Mammary epithelial cell (primary cell): ENCODE measurements at regions not wholly inside any gene's neighbourhood (a gene's known extent, or its start where the extent isn't known, plus 50 kb on each side); places are given as distances from the start of the nearest gene placed in this dataset.

Source experiments
- CTCF ChIP-seq, 2 donors: IDR thresholded peaks in 1 of 2; conservative IDR thresholded peaks in 1 of 2; 2 replicates each; pipeline ENCODE4 v1.5.1; 2011 to 2012; ENCODE audit warnings: inconsistent platforms in 2 of 2, low read length in 2 of 2, mild to moderate bottlenecking in 2 of 2, control low read depth in 1 of 2, low read depth in 1 of 2; ENCODE audit not compliant: insufficient read depth in 1 of 2; ENCODE audit errors: extremely low read depth in 1 of 2
- EZH2 ChIP-seq: IDR thresholded peaks from 2 replicates; pipeline ENCODE4 v1.6.1; 2012; ENCODE audit warnings: low read length, inconsistent platforms, borderline replicate concordance

GRCh38 chr2:12577567-12578253 lies 139.0 kb upstream of the TRIB2 start:
- TF ChIP-seq EZH2 (no peak), CTCF (conservative IDR thresholded peaks at IDR 0.05 in 1 of 2, IDR thresholded peaks at IDR 0.05 in 1 of 2; ENCODE audit: extremely low read depth in 1 of 2, insufficient read depth in 1 of 2, low read depth in 1 of 2, low read length in 2 of 2) (no peak)
